A549 (cell line): ENCODE measurements at regions not wholly inside any gene's neighbourhood (a gene's known extent, or its start where the extent isn't known, plus 50 kb on each side); places are given as distances from the start of the nearest gene placed in this dataset.

Experiments
- ATAC-seq, 2 experiments: fragments of 200-7000 bp in 1 of 2; fragments of >200 bp in 1 of 2; cut with Nextera tagmentation in 1 of 2; cut with Tn5 transposase in 1 of 2; 3 replicates each; pipeline versions ENCODE4 v1.8.0 to v1.9.1; 2018 to 2020; ENCODE audit warnings: mild to moderate bottlenecking in 1 of 2, moderate library complexity in 1 of 2
- CTCF ChIA-PET: fragments of 300-600 bp; sonication (Branson Sonifier 250); formaldehyde crosslinking; extraction: SDS; loops from one replicate; lab custom pipeline; 2021; ENCODE audit warnings: antibody characterized with exemption, inconsistent platforms; lab: Yijun Ruan, JAX
- POLR2A ChIA-PET: fragments of 350-600 bp; formaldehyde crosslinking; extraction: SDS; loops from one replicate; lab custom pipeline; 2021; ENCODE audit warnings: antibody characterized with exemption, inconsistent platforms; lab: Yijun Ruan, JAX
- DNase-seq, 2 experiments: peaks; one replicate each; pipeline versions ENCODE4 v3.0.0 to v3.0.0-alpha.2; 2011 to 2016; ENCODE audit warnings: low read depth in 1 of 2, low spot score in 1 of 2
- FAIRE-seq: peaks from 2 replicates; lab custom pipeline; 2011; peaks lifted over from hg19 to GRCh38; lab: Jason Lieb, UNC
- H3K27ac ChIP-seq, 2 experiments: fragments of >200 bp; sonication (Bioruptor Twin); formaldehyde crosslinking; 3 replicates each; pipeline ENCODE4 v1.5.1; 2016 to 2017
- H3K4me1 ChIP-seq: fragments of >200 bp; sonication (Bioruptor Twin); formaldehyde crosslinking; 3 replicates; pipeline ENCODE4 v1.6.1; 2016
- H3K4me2 ChIP-seq: fragments of >200 bp; sonication (Bioruptor Twin); formaldehyde crosslinking; 3 replicates; pipeline ENCODE4 v1.6.1; 2016
- H3K4me3 ChIP-seq: fragments of >200 bp; sonication (Bioruptor Twin); formaldehyde crosslinking; 3 replicates; pipeline ENCODE4 v1.5.1; 2016
- H3K9me3 ChIP-seq: fragments of >200 bp; sonication (Bioruptor Twin); formaldehyde crosslinking; 3 replicates; pipeline ENCODE4 v1.6.1; 2016
- BHLHE40 ChIP-seq: IDR thresholded peaks from 2 replicates; pipeline ENCODE4 v1.6.1; 2012; ENCODE audit warnings: low read depth, low read length, inconsistent platforms
- CBX2 ChIP-seq: fragments of 200-600 bp; sonication (generic); IDR thresholded peaks from 2 replicates; pipeline ENCODE4 v1.6.1; 2016; ENCODE audit warnings: low read depth, mild to moderate bottlenecking, borderline replicate concordance
- CEBPB ChIP-seq, 2 experiments: fragments of >200 bp in 1 of 2; sonication (Bioruptor Twin) in 1 of 2; formaldehyde crosslinking in 1 of 2; IDR thresholded peaks; 2 replicates each; pipeline ENCODE4 v1.6.1; 2012 to 2016
- CHD4 ChIP-seq: fragments of 200-600 bp; sonication (generic); IDR thresholded peaks from 2 replicates; pipeline ENCODE4 v1.6.1; 2016; ENCODE audit warnings: antibody characterized with exemption, mild to moderate bottlenecking, borderline replicate concordance
- FOSL2 ChIP-seq, 2 experiments: fragments of 450-650 bp in 1 of 2; fragments of >200 bp in 1 of 2; sonication (Bioruptor Twin) in 1 of 2; formaldehyde crosslinking; IDR thresholded peaks; 2 replicates each; pipeline versions ENCODE4 v1.5.0 to v1.6.1; 2016 to 2020; ENCODE audit warnings: mild to moderate bottlenecking in 1 of 2, moderate library complexity in 1 of 2
- GATA3 ChIP-seq: IDR thresholded peaks from 2 replicates; pipeline ENCODE4 v1.6.1; 2012; ENCODE audit warnings: borderline replicate concordance
- HOXB13 ChIP-seq: fragments of 250-450 bp; sonication (Bioruptor Pico); IDR thresholded peaks from 2 replicates; pipeline ENCODE4 v1.5.0; 2020; ENCODE audit warnings: low read depth, mild to moderate bottlenecking, moderate library complexity
- JUN ChIP-seq, 2 experiments: fragments of >200 bp; sonication (Bioruptor Twin); formaldehyde crosslinking; IDR thresholded peaks; 2 replicates in 1 of 2; 3 replicates in 1 of 2; pipeline ENCODE4 v1.6.1; 2016 to 2017
- KDM5A ChIP-seq: fragments of 200-600 bp; sonication (generic); IDR thresholded peaks from 2 replicates; pipeline ENCODE4 v1.6.1; 2016; ENCODE audit warnings: antibody characterized with exemption, mild to moderate bottlenecking
- POLR2A ChIP-seq: IDR thresholded peaks from 2 replicates; pipeline ENCODE4 v1.6.1; 2012; ENCODE audit warnings: mild to moderate bottlenecking, low read length
- RAD21 ChIP-seq, 2 experiments: fragments of >200 bp in 1 of 2; sonication (Bioruptor Twin) in 1 of 2; formaldehyde crosslinking in 1 of 2; IDR thresholded peaks in 1 of 2; conservative IDR thresholded peaks in 1 of 2; 2 replicates in 1 of 2; 3 replicates in 1 of 2; pipeline ENCODE4 v1.6.1; 2012 to 2018; ENCODE audit warnings: inconsistent platforms in 1 of 2
- RFX5 ChIP-seq: fragments of 450-650 bp; IDR thresholded peaks from 2 replicates; pipeline ENCODE4 v1.7.1; 2014; ENCODE audit warnings: antibody characterized with exemption, mild to moderate bottlenecking, moderate library complexity
- RNF2 ChIP-seq: fragments of 200-600 bp; sonication (generic); IDR thresholded peaks from 2 replicates; pipeline ENCODE4 v1.6.1; 2016; ENCODE audit warnings: low read depth, mild to moderate bottlenecking, antibody characterized with exemption, moderate library complexity, borderline replicate concordance
- SMC3 ChIP-seq: fragments of >200 bp; sonication (Bioruptor Twin); formaldehyde crosslinking; IDR thresholded peaks from 3 replicates; pipeline ENCODE4 v1.6.1; 2018; ENCODE audit warnings: inconsistent platforms
- SREBF2 ChIP-seq: fragments of 450-650 bp; IDR thresholded peaks from 2 replicates; pipeline ENCODE4 v1.6.1; 2014; ENCODE audit warnings: mild to moderate bottlenecking, moderate library complexity
- ZC3H11A ChIP-seq: fragments of 450-650 bp; IDR thresholded peaks from 2 replicates; pipeline ENCODE4 v1.6.1; 2014; ENCODE audit warnings: antibody characterized with exemption, mild to moderate bottlenecking
- ZNF302 ChIP-seq: fragments of 250-450 bp; sonication (Bioruptor Pico); IDR thresholded peaks from 2 replicates; pipeline ENCODE4 v1.9.0; 2021; ENCODE audit warnings: inconsistent platforms, mild to moderate bottlenecking, moderate library complexity
- WGBS: methylation state at CpG from one replicate; pipeline ENCODE4 v1.1.6; 2017; ENCODE audit errors: missing lambda C conversion rate; 5-methylcytosine and 5-hydroxymethylcytosine counted together
- TF ChIP-seq, protein P1 (sequence below): fragments of 250-450 bp; sonication (Bioruptor Pico); IDR thresholded peaks from 2 replicates; pipeline ENCODE4 v1.5.0; 2021; ENCODE audit warnings: mild to moderate bottlenecking, moderate library complexity, borderline replicate concordance
- TF ChIP-seq, protein P2 (sequence below): fragments of 150-350 bp; IDR thresholded peaks from 2 replicates; pipeline ENCODE4 v1.6.1; 2014; ENCODE audit warnings: low read depth, mild to moderate bottlenecking, low read length
- TF ChIP-seq, protein P3 (sequence below): fragments of >200 bp; sonication (Bioruptor Twin); formaldehyde crosslinking; IDR thresholded peaks from 3 replicates; pipeline ENCODE4 v1.5.1; 2016
- TF ChIP-seq, protein P4 (sequence below): fragments of >200 bp; sonication (Bioruptor Twin); formaldehyde crosslinking; IDR thresholded peaks from 2 replicates; pipeline ENCODE4 v1.6.1; 2016
- TF ChIP-seq, protein P5 (sequence below): IDR thresholded peaks from 2 replicates; pipeline ENCODE4 v1.6.1; 2012
- TF ChIP-seq, protein P6 (sequence below): IDR thresholded peaks from 2 replicates; pipeline ENCODE4 v1.6.1; 2012
- TF ChIP-seq, protein P7 (sequence below): fragments of 200-600 bp; sonication (generic); IDR thresholded peaks from 2 replicates; pipeline ENCODE4 v1.6.1; 2016; ENCODE audit warnings: antibody characterized with exemption, mild to moderate bottlenecking, moderate library complexity

DNA sequence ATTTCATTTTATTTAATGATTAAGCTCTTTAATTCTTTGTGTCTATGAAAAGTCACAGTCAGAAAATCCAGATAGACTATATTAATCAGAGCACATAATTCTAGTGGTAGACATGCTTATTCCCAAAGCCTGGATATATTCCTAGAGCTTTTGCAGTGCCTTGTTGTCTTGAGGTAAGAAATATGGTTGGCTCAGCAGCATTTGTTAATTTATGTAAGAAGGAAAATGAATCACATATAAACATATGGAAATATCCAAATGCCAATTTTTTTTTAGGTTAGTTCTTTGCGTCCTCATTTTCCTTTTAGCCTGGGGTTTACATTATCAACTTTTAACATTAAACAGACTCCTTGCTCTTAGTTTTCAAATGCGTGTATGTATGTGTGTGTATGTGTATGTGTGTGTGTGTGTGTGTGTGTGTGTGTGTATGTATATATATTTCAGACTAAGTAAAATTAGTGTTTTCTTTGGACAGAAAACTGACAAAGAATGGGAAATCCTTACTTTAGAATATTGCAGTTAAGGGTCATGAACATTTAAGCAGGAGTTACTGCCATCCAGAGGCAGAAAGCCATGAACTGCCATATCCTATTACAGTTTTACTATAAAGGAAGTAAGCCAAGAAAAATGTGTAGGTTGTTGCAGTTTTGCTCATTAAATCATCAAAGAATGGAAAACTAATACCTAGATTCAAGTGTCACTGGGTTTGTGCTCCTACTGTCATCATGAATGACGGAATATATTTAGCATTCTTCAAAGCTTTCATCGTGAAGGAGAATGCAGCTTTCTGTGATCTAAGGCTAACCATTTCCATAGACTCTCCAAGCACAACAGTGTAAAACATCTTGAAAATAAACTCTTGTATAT, 477.1 kb upstream of the NR5A2 start:
- WGBS: 77% methylated on average over 4 of the region's 4 CpGs
- ChIA-PET CTCF (interaction anchor here (0.6 to 1.4 kb wide), 4 partner anchors 795 to 1228 kb away, joined by 3 to 4 read pairs (median 4); no protein-coding TSS in a partner anchor), POLR2A (no interaction called here)
- H3K9me3 ChIP-seq: no peaks in the 10 kb centered on the region
- no peak overlapping the region for H3K4me2 ChIP-seq
- no peak overlapping the region for H3K27ac ChIP-seq
- ATAC-seq: no peak
- TF ChIP-seq SREBF2 (no peak), CBX2 (no peak), RNF2 (no peak), CEBPB (IDR thresholded peaks at IDR 0.05) (no peak), FOSL2 (IDR thresholded peaks at IDR 0.05) (no peak), FOSL2 (CRISPR knock-in tag; IDR thresholded peaks at IDR 0.05) (no peak), ZC3H11A (no peak), SMC3 (no peak), RFX5 (no peak), HOXB13 (CRISPR knock-in tag) (no peak), CHD4 (no peak), JUN (IDR thresholded peaks at IDR 0.05) (no peak), POLR2A (no peak), RAD21 (conservative IDR thresholded peaks at IDR 0.05 in 1 of 2, IDR thresholded peaks at IDR 0.05 in 1 of 2) (no peak)
- TF ChIP-seq, protein P1, sequence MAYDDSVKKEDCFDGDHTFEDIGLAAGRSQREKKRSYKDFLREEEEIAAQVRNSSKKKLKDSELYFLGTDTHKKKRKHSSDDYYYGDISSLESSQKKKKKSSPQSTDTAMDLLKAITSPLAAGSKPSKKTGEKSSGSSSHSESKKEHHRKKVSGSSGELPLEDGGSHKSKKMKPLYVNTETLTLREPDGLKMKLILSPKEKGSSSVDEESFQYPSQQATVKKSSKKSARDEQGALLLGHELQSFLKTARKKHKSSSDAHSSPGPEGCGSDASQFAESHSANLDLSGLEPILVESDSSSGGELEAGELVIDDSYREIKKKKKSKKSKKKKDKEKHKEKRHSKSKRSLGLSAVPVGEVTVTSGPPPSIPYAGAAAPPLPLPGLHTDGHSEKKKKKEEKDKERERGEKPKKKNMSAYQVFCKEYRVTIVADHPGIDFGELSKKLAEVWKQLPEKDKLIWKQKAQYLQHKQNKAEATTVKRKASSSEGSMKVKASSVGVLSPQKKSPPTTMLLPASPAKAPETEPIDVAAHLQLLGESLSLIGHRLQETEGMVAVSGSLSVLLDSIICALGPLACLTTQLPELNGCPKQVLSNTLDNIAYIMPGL (CRISPR knock-in tag): no peak
- TF ChIP-seq, protein P2, sequence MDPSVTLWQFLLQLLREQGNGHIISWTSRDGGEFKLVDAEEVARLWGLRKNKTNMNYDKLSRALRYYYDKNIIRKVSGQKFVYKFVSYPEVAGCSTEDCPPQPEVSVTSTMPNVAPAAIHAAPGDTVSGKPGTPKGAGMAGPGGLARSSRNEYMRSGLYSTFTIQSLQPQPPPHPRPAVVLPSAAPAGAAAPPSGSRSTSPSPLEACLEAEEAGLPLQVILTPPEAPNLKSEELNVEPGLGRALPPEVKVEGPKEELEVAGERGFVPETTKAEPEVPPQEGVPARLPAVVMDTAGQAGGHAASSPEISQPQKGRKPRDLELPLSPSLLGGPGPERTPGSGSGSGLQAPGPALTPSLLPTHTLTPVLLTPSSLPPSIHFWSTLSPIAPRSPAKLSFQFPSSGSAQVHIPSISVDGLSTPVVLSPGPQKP: no peak
- TF ChIP-seq, protein P3, sequence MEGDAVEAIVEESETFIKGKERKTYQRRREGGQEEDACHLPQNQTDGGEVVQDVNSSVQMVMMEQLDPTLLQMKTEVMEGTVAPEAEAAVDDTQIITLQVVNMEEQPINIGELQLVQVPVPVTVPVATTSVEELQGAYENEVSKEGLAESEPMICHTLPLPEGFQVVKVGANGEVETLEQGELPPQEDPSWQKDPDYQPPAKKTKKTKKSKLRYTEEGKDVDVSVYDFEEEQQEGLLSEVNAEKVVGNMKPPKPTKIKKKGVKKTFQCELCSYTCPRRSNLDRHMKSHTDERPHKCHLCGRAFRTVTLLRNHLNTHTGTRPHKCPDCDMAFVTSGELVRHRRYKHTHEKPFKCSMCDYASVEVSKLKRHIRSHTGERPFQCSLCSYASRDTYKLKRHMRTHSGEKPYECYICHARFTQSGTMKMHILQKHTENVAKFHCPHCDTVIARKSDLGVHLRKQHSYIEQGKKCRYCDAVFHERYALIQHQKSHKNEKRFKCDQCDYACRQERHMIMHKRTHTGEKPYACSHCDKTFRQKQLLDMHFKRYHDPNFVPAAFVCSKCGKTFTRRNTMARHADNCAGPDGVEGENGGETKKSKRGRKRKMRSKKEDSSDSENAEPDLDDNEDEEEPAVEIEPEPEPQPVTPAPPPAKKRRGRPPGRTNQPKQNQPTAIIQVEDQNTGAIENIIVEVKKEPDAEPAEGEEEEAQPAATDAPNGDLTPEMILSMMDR: no peak; the same call in 2 of the 3 replicates
- TF ChIP-seq, protein P4, sequence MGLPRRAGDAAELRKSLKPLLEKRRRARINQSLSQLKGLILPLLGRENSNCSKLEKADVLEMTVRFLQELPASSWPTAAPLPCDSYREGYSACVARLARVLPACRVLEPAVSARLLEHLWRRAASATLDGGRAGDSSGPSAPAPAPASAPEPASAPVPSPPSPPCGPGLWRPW: no peak
- TF ChIP-seq, protein P5, sequence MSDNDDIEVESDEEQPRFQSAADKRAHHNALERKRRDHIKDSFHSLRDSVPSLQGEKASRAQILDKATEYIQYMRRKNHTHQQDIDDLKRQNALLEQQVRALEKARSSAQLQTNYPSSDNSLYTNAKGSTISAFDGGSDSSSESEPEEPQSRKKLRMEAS: no peak
- no peak for DNase-seq
- H3K4me3 ChIP-seq: no peak overlapping the region
- FAIRE-seq: no peak
- no peaks in the 10 kb centered on the region for H3K4me1 ChIP-seq

DNA sequence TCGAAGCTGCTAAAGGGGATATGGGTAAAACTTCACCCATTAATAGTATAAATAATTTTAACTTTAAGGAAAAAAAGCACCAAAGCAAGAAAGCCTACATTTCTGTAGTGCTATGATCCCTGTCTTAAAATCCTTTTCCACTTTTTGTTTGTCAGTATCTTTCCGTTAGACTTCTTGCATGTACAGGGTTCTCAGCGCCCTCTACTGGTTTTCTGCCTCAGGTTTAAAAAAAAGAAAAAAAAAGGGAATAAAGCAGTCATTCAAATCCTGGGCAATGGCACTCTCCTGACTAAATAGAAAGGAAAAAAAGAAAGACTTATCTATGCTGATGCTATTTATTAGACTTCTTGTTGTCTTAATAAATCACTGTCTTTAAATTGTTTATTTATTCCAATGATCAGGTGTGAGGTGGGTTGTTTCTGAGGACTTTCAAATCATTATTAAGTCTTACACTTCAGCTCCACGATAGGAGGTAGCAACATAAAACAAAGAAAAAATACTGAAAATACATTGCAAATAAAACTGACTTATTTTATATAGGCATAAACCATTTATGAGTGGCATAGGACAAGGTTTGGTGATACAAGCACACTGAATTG, 475.4 kb upstream of the NR5A2 start:
- ATAC-seq (peak; percentile 54 to 56; a peak in 5 of 6 replicates), DNase-seq (peak; percentile 16 to 65), FAIRE-seq (peak; percentile 67)
- CTCF ChIA-PET: interaction anchor here (0.6 to 2.1 kb wide), 7 partner anchors 10 to 960 kb away, joined by 3 to 5 read pairs (median 3); no protein-coding TSS in a partner anchor
- Histone ChIP-seq H3K4me3 (no peak overlapping the region), H3K4me1 (no peaks in the 10 kb centered on the region), H3K4me2 (peak overlapping the region; percentile 21; the same call in 1 of the 3 replicates), H3K9me3 (no peaks in the 10 kb centered on the region), H3K27ac (no peak overlapping the region)
- WGBS: 28% methylated on average over 4 of the region's 4 CpGs
- POLR2A ChIA-PET: no interaction called here
- TF ChIP-seq ZNF302 (CRISPR knock-in tag): no peak
- no peak for TF ChIP-seq KDM5A
- no peak for TF ChIP-seq SREBF2
- no peak for TF ChIP-seq BHLHE40
- TF ChIP-seq, protein P6, sequence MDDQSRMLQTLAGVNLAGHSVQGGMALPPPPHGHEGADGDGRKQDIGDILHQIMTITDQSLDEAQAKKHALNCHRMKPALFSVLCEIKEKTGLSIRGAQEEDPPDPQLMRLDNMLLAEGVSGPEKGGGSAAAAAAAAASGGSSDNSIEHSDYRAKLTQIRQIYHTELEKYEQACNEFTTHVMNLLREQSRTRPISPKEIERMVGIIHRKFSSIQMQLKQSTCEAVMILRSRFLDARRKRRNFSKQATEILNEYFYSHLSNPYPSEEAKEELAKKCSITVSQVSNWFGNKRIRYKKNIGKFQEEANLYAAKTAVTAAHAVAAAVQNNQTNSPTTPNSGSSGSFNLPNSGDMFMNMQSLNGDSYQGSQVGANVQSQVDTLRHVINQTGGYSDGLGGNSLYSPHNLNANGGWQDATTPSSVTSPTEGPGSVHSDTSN: no peak
- no peak for TF ChIP-seq GATA3
- TF ChIP-seq, protein P5: no peak
- no peak for TF ChIP-seq CHD4
- TF ChIP-seq, protein P7, sequence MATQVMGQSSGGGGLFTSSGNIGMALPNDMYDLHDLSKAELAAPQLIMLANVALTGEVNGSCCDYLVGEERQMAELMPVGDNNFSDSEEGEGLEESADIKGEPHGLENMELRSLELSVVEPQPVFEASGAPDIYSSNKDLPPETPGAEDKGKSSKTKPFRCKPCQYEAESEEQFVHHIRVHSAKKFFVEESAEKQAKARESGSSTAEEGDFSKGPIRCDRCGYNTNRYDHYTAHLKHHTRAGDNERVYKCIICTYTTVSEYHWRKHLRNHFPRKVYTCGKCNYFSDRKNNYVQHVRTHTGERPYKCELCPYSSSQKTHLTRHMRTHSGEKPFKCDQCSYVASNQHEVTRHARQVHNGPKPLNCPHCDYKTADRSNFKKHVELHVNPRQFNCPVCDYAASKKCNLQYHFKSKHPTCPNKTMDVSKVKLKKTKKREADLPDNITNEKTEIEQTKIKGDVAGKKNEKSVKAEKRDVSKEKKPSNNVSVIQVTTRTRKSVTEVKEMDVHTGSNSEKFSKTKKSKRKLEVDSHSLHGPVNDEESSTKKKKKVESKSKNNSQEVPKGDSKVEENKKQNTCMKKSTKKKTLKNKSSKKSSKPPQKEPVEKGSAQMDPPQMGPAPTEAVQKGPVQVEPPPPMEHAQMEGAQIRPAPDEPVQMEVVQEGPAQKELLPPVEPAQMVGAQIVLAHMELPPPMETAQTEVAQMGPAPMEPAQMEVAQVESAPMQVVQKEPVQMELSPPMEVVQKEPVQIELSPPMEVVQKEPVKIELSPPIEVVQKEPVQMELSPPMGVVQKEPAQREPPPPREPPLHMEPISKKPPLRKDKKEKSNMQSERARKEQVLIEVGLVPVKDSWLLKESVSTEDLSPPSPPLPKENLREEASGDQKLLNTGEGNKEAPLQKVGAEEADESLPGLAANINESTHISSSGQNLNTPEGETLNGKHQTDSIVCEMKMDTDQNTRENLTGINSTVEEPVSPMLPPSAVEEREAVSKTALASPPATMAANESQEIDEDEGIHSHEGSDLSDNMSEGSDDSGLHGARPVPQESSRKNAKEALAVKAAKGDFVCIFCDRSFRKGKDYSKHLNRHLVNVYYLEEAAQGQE: no peak
